ENCODE measurements at regions not wholly inside any gene's neighbourhood (a gene's known extent, or its start where the extent isn't known, plus 50 kb on each side); places are given as distances from the start of the nearest gene placed in this dataset.

DNA sequence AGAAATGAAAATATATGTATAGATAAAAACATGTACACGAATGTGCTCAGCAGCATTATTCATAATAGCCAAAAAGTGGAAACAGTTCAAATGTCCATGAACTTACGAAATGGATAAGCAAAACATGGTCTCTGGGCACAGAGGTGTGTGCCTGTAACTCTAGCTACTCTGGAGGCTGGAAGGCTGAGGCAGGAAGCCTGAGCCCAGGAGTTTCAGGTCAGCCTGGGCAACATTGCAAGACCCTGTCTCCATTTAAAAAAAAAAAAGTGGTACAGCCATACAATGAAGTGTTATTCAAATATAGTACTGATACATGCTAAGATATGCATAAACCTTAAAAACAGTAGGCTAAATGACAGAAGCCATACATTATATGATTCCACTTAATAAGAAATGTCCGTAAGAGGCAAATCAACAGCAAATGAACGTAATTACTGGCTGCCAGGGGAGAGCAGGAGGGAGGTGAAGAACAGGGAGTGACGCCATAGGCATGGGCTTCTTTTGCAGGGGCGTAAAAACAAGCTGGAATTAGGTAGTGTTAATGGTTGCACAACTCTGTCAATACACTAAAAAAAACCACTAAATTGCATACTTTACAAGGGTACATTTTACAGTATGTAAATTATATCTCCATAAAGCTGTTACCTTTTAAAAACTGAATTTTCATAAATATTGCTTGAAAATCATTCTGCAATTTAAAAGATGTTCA lies 87.2 kb upstream of the PLEKHM1 start:
- H3K27ac ChIP-seq, result no peak overlapping the region
- peaks cover 7 to 19% of the 10 kb centered on the region in 2 donors for H3K4me1 ChIP-seq (ENCODE audit: control insufficient read depth in 1 of 2, low read depth in 2 of 2)
- no peak overlapping the region for H3K4me3 ChIP-seq
- ATAC-seq (ENCODE audit: insufficient number of reproducible peaks, low FRiP score, low read depth) (no peak), DNase-seq (ENCODE audit: low spot score) (no peak)
- TF ChIP-seq, protein P1, sequence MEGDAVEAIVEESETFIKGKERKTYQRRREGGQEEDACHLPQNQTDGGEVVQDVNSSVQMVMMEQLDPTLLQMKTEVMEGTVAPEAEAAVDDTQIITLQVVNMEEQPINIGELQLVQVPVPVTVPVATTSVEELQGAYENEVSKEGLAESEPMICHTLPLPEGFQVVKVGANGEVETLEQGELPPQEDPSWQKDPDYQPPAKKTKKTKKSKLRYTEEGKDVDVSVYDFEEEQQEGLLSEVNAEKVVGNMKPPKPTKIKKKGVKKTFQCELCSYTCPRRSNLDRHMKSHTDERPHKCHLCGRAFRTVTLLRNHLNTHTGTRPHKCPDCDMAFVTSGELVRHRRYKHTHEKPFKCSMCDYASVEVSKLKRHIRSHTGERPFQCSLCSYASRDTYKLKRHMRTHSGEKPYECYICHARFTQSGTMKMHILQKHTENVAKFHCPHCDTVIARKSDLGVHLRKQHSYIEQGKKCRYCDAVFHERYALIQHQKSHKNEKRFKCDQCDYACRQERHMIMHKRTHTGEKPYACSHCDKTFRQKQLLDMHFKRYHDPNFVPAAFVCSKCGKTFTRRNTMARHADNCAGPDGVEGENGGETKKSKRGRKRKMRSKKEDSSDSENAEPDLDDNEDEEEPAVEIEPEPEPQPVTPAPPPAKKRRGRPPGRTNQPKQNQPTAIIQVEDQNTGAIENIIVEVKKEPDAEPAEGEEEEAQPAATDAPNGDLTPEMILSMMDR (IDR thresholded peaks at IDR 0.05), result no peak
- H3K36me3 ChIP-seq, result no peaks in the 10 kb centered on the region
- no peaks in the 10 kb centered on the region for H3K27me3 ChIP-seq (replicated peaks; ENCODE audit: insufficient read depth)
- no peaks in the 10 kb centered on the region for H3K9me3 ChIP-seq

DNA sequence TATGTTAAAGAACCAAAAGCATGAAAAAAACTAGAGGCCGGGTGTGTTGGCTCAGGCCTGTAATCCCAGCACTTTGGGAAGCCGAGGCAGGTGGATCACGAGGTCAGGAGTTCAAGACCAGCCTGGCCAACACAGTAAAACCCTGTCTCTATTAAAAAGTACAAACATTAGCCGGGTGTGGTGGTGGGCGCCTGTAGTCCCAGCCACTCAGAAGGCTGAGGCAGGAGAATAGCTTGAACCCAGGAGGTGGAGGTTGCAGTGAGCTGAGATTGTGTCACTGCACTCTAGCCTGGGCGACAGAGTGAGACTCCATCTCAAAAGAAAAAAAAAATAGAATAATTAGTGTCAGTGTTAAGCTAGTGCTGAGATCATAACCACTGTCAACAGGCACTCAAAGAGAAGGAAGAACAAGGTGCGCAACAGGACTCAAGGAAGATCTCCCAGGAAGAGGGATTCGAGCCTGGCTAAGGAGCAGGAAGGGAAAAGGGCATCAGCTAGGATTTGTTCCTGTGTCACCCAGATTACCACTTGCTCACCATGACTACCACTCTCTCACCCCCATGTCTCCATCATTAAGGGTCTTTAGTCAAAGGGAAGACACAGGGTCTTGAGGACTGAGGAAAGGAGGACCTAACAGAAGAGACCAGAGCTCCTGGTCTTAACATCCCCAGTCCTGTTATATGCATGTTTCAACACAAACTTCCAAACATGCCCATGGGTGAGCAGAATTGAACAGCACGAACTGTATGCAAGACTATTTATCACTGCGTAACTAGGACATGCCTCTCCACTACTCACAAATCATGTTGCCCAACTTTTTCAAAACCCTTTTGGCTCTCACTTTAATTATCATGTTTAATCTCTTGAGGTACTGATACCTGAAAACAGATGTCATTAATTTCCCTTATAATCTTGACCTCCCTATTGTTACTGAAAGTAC lies 88.3 kb upstream of the PLEKHM1 start:
- Histone ChIP-seq H3K4me3 (no peak overlapping the region), H3K36me3 (no peaks in the 10 kb centered on the region), H3K27me3 (replicated peaks; ENCODE audit: insufficient read depth) (no peaks in the 10 kb centered on the region), H3K9me3 (no peaks in the 10 kb centered on the region), H3K27ac (no peak overlapping the region), H3K4me1 (ENCODE audit: control insufficient read depth in 1 of 2, low read depth in 2 of 2) (peaks cover 7 to 21% of the 10 kb centered on the region in 2 donors)
- DNase-seq (ENCODE audit: low spot score) (no peak), ATAC-seq (ENCODE audit: insufficient number of reproducible peaks, low FRiP score, low read depth) (no peak)
- TF ChIP-seq, protein P1 (IDR thresholded peaks at IDR 0.05), result no peak

DNA sequence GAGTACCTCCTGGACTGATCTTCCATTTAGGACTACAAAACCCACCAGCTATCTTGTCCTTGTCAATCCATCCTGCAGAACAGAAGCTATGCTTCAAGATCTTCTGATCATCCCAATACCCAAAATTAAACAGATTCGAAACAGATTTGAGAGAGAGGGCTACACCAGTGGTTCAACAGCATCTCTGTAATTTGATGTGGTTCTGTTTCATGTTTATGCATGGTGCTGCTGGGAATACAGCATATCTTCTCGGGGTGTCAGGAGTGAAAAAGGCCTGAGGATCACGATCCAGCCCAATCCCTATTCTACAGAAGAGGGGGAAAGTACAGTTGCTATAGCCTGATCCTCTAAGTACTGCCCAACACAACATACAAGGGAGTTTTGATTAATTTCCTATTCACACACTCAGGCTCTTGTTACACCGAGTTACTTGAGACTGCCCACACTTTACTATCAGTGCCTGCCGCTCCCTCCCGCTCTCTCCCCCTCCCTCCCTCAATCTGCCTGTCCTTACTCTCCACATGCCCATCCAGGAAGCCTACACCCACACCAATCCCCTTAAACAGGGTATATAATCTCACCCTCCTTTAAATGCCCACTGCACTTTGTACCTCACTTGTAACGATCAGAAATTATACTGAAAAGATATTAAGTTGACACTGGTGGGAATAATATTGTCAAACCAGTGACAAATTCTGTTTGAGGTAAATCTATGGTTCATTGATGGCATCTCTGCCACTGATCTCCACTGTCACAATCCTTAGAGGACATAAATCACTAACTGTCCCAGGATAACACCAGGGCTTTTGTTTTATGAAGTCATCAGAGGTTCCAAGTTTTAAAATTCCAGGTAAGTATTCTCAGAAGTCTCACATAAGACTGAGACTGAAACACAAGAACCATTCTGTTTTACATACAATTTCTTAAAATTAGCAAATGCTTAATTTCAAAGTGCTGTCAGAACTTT lies 89.3 kb upstream of the PLEKHM1 start:
- Histone ChIP-seq H3K4me1 (ENCODE audit: control insufficient read depth in 1 of 2, low read depth in 2 of 2) (peaks cover 4 to 12% of the 10 kb centered on the region in 2 donors), H3K9me3 (no peaks in the 10 kb centered on the region), H3K4me3 (no peak overlapping the region), H3K27me3 (replicated peaks; ENCODE audit: insufficient read depth) (no peaks in the 10 kb centered on the region), H3K27ac (no peak overlapping the region), H3K36me3 (no peaks in the 10 kb centered on the region)
- DNase-seq (ENCODE audit: low spot score), result no peak
- ATAC-seq (ENCODE audit: insufficient number of reproducible peaks, low FRiP score, low read depth), result no peak
- TF ChIP-seq, protein P1 (IDR thresholded peaks at IDR 0.05), result no peak

DNA sequence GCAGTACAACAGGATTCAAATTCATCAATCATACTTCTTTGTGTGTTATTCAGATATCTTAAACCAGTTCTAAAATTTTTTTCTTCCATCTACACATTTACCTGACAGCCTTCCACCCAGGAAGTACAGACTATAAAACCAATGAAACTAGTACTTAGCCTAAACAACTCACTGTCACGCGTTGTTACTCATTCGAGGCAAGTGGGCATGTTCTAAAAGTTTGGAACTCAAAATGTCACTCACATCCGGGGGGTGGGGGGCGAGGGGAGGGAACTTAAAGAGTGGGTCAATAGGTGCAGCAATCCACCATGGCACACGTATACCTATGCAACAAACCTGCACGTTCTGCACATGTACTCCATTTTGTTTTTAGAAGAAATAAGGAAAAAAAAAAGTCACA lies 90.4 kb upstream of the PLEKHM1 start:
- no peak for ATAC-seq (ENCODE audit: insufficient number of reproducible peaks, low FRiP score, low read depth)

More for the DNA sequence above, 90.4 kb upstream of the PLEKHM1 start:
- Histone ChIP-seq H3K36me3 (no peaks in the 10 kb centered on the region), H3K27ac (no peak overlapping the region), H3K4me1 (ENCODE audit: control insufficient read depth in 1 of 2, low read depth in 2 of 2) (peaks cover 4 to 7% of the 10 kb centered on the region in 2 donors), H3K4me3 (no peak overlapping the region), H3K9me3 (no peaks in the 10 kb centered on the region), H3K27me3 (replicated peaks; ENCODE audit: insufficient read depth) (no peaks in the 10 kb centered on the region)
- no peak for DNase-seq (ENCODE audit: low spot score)
- TF ChIP-seq, protein P1 (IDR thresholded peaks at IDR 0.05), result no peak
